Progenitor cell of endocrine pancreas (in vitro differentiated cells): ENCODE measurements at regions not wholly inside any gene's neighbourhood (a gene's known extent, or its start where the extent isn't known, plus 50 kb on each side); places are given as distances from the start of the nearest gene placed in this dataset.
"Not testable (repeated sequence)": the region's sequence is repeated elsewhere in the genome, so short reads cannot be mapped to it uniquely, and the experiment has no call there.

Experiments
- DNase-seq: peaks from one replicate; pipeline ENCODE4 v3.0.0; 2021; ENCODE audit warnings: low spot score; ENCODE audit not compliant: unreplicated experiment
- H3K27ac Mint-ChIP-seq: 2 replicates; pipeline ENCODE4 v1.8.0; 2021; ENCODE audit warnings: mild to moderate bottlenecking, moderate library complexity, mixed read lengths
- H3K27me3 Mint-ChIP-seq: 2 replicates; pipeline ENCODE4 v1.8.0; 2021; ENCODE audit warnings: mixed read lengths
- H3K36me3 Mint-ChIP-seq: 2 replicates; pipeline ENCODE4 v1.8.0; 2022; ENCODE audit warnings: mixed read lengths; ENCODE audit not compliant: insufficient read depth
- H3K4me1 Mint-ChIP-seq: 2 replicates; pipeline ENCODE4 v1.8.0; 2021; ENCODE audit warnings: low read depth, mixed read lengths
- H3K4me3 Mint-ChIP-seq: 2 replicates; pipeline ENCODE4 v1.8.0; 2021; ENCODE audit warnings: low read depth, mild to moderate bottlenecking, moderate library complexity, mixed read lengths
- H3K9me3 Mint-ChIP-seq: 2 replicates; pipeline ENCODE4 v1.8.0; 2021; ENCODE audit warnings: low read depth, mixed read lengths
- CTCF ChIP-seq: fragments of 200-600 bp; sonication (generic); IDR thresholded peaks from one replicate; pipeline ENCODE4 v1.5.0; 2021; ENCODE audit warnings: antibody characterized with exemption, mild to moderate bottlenecking; ENCODE audit not compliant: unreplicated experiment

GRCh38 chr7:142562688-142563087, 186.6 kb upstream of the PRSS1 start:
- Mint-ChIP-seq H3K27ac (no peak overlapping the region), H3K4me3 (no peak overlapping the region), H3K9me3 (peaks cover 3% of the 10 kb centered on the region), H3K27me3 (peaks cover 23% of the 10 kb centered on the region), H3K36me3 (no peaks in the 10 kb centered on the region), H3K4me1 (peaks cover 6% of the 10 kb centered on the region)
- TF ChIP-seq CTCF = no peak
- no peak for DNase-seq

- H3K4me1 Mint-ChIP-seq, H3K36me3 Mint-ChIP-seq, DNase-seq, H3K9me3 Mint-ChIP-seq, H3K27ac Mint-ChIP-seq, H3K4me3 Mint-ChIP-seq: not testable (repeated sequence)
- peaks cover 27% of the 10 kb centered on the region for H3K27me3 Mint-ChIP-seq
Observed at GRCh38 chr7:142561396-142561795, 187.9 kb upstream of the PRSS1 start.

GRCh38 chr7:142560770-142561169, 188.5 kb upstream of the PRSS1 start:
- not testable (repeated sequence) for DNase-seq, H3K4me1 Mint-ChIP-seq, H3K27ac Mint-ChIP-seq, H3K36me3 Mint-ChIP-seq, H3K9me3 Mint-ChIP-seq, H3K4me3 Mint-ChIP-seq
- peaks cover 31% of the 10 kb centered on the region for H3K27me3 Mint-ChIP-seq

GRCh38 chr7:142560166-142560565, 189.1 kb upstream of the PRSS1 start:
- Mint-ChIP-seq H3K36me3 (no peaks in the 10 kb centered on the region), H3K4me1 (peaks cover 6% of the 10 kb centered on the region), H3K9me3 (peaks cover 3% of the 10 kb centered on the region), H3K4me3 (no peak overlapping the region), H3K27me3 (peaks cover 29% of the 10 kb centered on the region), H3K27ac (no peak overlapping the region)
- TF ChIP-seq CTCF = no peak
- no peak for DNase-seq

GRCh38 chr7:142557971-142558582, 191.2 kb upstream of the PRSS1 start:
- Mint-ChIP-seq H3K4me3 (no peak overlapping the region), H3K4me1 (peaks cover 5% of the 10 kb centered on the region), H3K36me3 (no peaks in the 10 kb centered on the region), H3K27me3 (peaks cover 20% of the 10 kb centered on the region), H3K9me3 (peaks cover 3% of the 10 kb centered on the region), H3K27ac (no peak overlapping the region)
- DNase-seq = no peak
- TF ChIP-seq CTCF = peak; percentile 64

- peaks cover 20% of the 10 kb centered on the region for H3K27me3 Mint-ChIP-seq
Observed at GRCh38 chr7:142556740-142557139, 192.5 kb upstream of the PRSS1 start.

More at GRCh38 chr7:142556740-142557139, 192.5 kb upstream of the PRSS1 start:
- no peaks in the 10 kb centered on the region for H3K36me3 Mint-ChIP-seq
- DNase-seq = no peak
- no peaks in the 10 kb centered on the region for H3K4me1 Mint-ChIP-seq
- no peak overlapping the region for H3K4me3 Mint-ChIP-seq
- H3K9me3 Mint-ChIP-seq = no peaks in the 10 kb centered on the region
- H3K27ac Mint-ChIP-seq = no peak overlapping the region
- no peak for TF ChIP-seq CTCF
